Endothelial cell of umbilical vein (primary cell): ENCODE measurements at regions not wholly inside any gene's neighbourhood (a gene's known extent, or its start where the extent isn't known, plus 50 kb on each side); places are given as distances from the start of the nearest gene placed in this dataset.

Source experiments
- BruUV-seq: library from RNA; stranded (reverse); fragments of 400-500 nt; replicated peaks from 2 replicates; lab custom pipeline; 2021; lab: Mats Ljungman, UMichigan
- CTCF ChIA-PET: fragments of 300-600, 350-600 bp; sonication (Branson Sonifier 250); formaldehyde crosslinking; loops from one replicate; lab custom pipeline; 2021; ENCODE audit warnings: antibody characterized with exemption, inconsistent platforms; lab: Charles Lee
- POLR2A ChIA-PET: fragments of 300-600, 350-600 bp; sonication (Branson Sonifier 250); formaldehyde crosslinking; loops from one replicate; lab custom pipeline; 2021; ENCODE audit warnings: antibody characterized with exemption, inconsistent platforms; lab: Charles Lee
- DNase-seq: peaks from one replicate; pipeline ENCODE4 v3.0.0-alpha.2; 2011; ENCODE audit warnings: low read depth, low spot score
- FAIRE-seq: peaks from 2 replicates; lab custom pipeline; 2011; peaks lifted over from hg19 to GRCh38; lab: Jason Lieb, UNC
- H2AFZ ChIP-seq: 2 replicates; pipeline ENCODE4 v1.6.0; 2012; ENCODE audit warnings: low read depth, low read length, control low read depth, inconsistent platforms
- H3K27ac ChIP-seq: 2 replicates; pipeline ENCODE4 v1.5.1; 2011; ENCODE audit warnings: low read depth, mild to moderate bottlenecking, control low read depth, low read length, moderate library complexity; ENCODE audit not compliant: insufficient read depth
- H3K27me3 ChIP-seq, 2 experiments: 2 replicates each; pipeline versions ENCODE4 v1.6.0 to v1.6.1; 2011; ENCODE audit warnings: low read length in 2 of 2, mixed read lengths in 1 of 2; ENCODE audit not compliant: control insufficient read depth in 2 of 2, insufficient read depth in 2 of 2
- H3K36me3 ChIP-seq, 2 experiments: 2 replicates in 1 of 2; 3 replicates in 1 of 2; pipeline ENCODE4 v1.5.1; 2011; ENCODE audit warnings: low read length in 2 of 2, mild to moderate bottlenecking in 1 of 2, moderate library complexity in 1 of 2; ENCODE audit not compliant: control insufficient read depth in 2 of 2, insufficient read depth in 2 of 2; ENCODE audit errors: extremely low read depth in 1 of 2
- H3K4me1 ChIP-seq: 3 replicates; pipeline ENCODE4 v1.5.1; 2011; ENCODE audit warnings: mild to moderate bottlenecking, low read length; ENCODE audit not compliant: control insufficient read depth, insufficient read depth; ENCODE audit errors: extremely low read depth
- H3K4me2 ChIP-seq: 2 replicates; pipeline ENCODE4 v1.6.1; 2011; ENCODE audit warnings: low read length, control low read depth, mixed read lengths; ENCODE audit not compliant: insufficient read depth
- H3K4me3 ChIP-seq, 3 experiments: fragments of 200-600 bp in 1 of 3; sonication (generic), shearing (Covaris generic) in 1 of 3; replicated peaks in 1 of 3; 2 replicates each; pipeline ENCODE4 v1.5.1; 2011 to 2016; ENCODE audit warnings: control low read depth in 3 of 3, low read length in 3 of 3, mild to moderate bottlenecking in 2 of 3, inconsistent platforms in 1 of 3, low read depth in 1 of 3, moderate library complexity in 1 of 3; ENCODE audit not compliant: insufficient read depth in 1 of 3
- H3K79me2 ChIP-seq: 2 replicates; pipeline ENCODE4 v1.6.0; 2012; ENCODE audit warnings: low read length, inconsistent platforms; ENCODE audit not compliant: control insufficient read depth, insufficient read depth
- H3K9ac ChIP-seq: replicated peaks from 2 replicates; pipeline ENCODE3; 2011; ENCODE audit warnings: low read length, control low read depth; ENCODE audit not compliant: insufficient read depth; ENCODE audit errors: extremely low read depth
- H3K9me1 ChIP-seq: replicated peaks from 3 replicates; pipeline ENCODE4 v1.6.0; 2011; ENCODE audit warnings: mild to moderate bottlenecking, low read length; ENCODE audit not compliant: control insufficient read depth, insufficient read depth; ENCODE audit errors: extremely low read depth
- H3K9me3 ChIP-seq: replicated peaks from 2 replicates; pipeline ENCODE4 v1.5.1; 2012; ENCODE audit warnings: low read length, inconsistent platforms; ENCODE audit not compliant: control insufficient read depth, insufficient read depth
- H4K20me1 ChIP-seq: replicated peaks from 2 replicates; pipeline ENCODE3; 2011; ENCODE audit warnings: mild to moderate bottlenecking, low read length; ENCODE audit not compliant: control insufficient read depth, insufficient read depth; ENCODE audit errors: extremely low read depth
- CTCF ChIP-seq, 2 donors: IDR thresholded peaks; 1 replicate in 1 of 2; 2 replicates in 1 of 2; pipeline ENCODE4 v1.5.1; 2011; ENCODE audit warnings: low read length in 2 of 2, mild to moderate bottlenecking in 2 of 2, moderate library complexity in 2 of 2, control low read depth in 1 of 2, inconsistent platforms in 1 of 2, low read depth in 1 of 2; ENCODE audit not compliant: insufficient read depth in 1 of 2; ENCODE audit errors: extremely low read depth in 1 of 2
- EZH2 ChIP-seq: IDR thresholded peaks from 2 replicates; pipeline ENCODE4 v1.6.1; 2012; ENCODE audit warnings: borderline replicate concordance, low read depth, mild to moderate bottlenecking, moderate library complexity, low read length, inconsistent platforms; ENCODE audit not compliant: severe bottlenecking
- FOS ChIP-seq: IDR thresholded peaks from 2 replicates; pipeline ENCODE4 v1.6.1; 2011; ENCODE audit warnings: mild to moderate bottlenecking, low read length, moderate library complexity, borderline replicate concordance; ENCODE audit not compliant: insufficient read depth
- GATA2 ChIP-seq: IDR thresholded peaks from 2 replicates; pipeline ENCODE4 v1.7.0; 2011; ENCODE audit warnings: low read depth, mild to moderate bottlenecking, moderate library complexity, mixed read lengths, low read length; ENCODE audit not compliant: insufficient read length, insufficient read depth
- JUN ChIP-seq: IDR thresholded peaks from 2 replicates; pipeline ENCODE4 v1.6.1; 2011; ENCODE audit warnings: borderline replicate concordance, low read depth; ENCODE audit not compliant: insufficient read length, insufficient read depth
- MAX ChIP-seq: IDR thresholded peaks from 2 replicates; pipeline ENCODE4 v1.6.1; 2011; ENCODE audit not compliant: insufficient read depth, insufficient read length
- MYC ChIP-seq: IDR thresholded peaks from one replicate; pipeline ENCODE4 v1.6.1; 2011; ENCODE audit warnings: mild to moderate bottlenecking, low read depth, low read length
- POLR2A ChIP-seq: IDR thresholded peaks from 2 replicates; pipeline ENCODE4 v1.6.1; 2012; ENCODE audit warnings: low read depth, mild to moderate bottlenecking, control low read depth, low read length
- POLR2AphosphoS5 ChIP-seq: IDR thresholded peaks from 2 replicates; pipeline ENCODE4 v1.6.1; 2012; ENCODE audit warnings: low read depth, mild to moderate bottlenecking, control low read depth, low read length, moderate library complexity; ENCODE audit not compliant: insufficient read depth
- dilution Hi-C: fragments of 300-500 bp; cut with MboI; formaldehyde crosslinking; loops from one replicate; pipeline ENCODE4 v1.15.0; 2019; ENCODE audit warnings: low sequenced_read_pairs; ENCODE audit not compliant: extremely low pct_ligation_motif_present
- intact Hi-C: fragments of 100-400 bp; cut with micrococcal nuclease; formaldehyde crosslinking; loops from one replicate; pipeline ENCODE4 v1.10.0; 2022

DNA sequence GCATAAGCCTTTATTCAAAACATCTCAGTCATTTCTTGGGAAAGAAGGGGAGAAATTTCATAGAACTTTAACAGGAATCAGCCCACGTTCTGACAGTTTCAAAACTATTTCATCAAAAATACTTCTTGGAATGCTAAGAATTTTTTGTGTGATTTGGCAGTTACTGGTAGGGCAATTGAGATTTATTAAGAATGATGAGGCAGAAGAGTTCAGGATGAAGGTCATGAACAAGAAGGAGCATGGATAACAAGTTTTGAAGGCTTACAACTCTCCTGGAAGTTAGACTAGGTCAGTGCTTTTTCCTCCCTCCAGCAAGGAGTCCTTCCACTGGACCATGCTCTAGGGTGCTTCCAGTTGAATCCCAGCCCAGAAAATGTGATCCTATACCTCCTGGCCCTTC is 569.9 kb downstream of the ANKRD7 start:
- no peaks in the 10 kb centered on the region for H4K20me1 ChIP-seq
- H3K27me3 ChIP-seq = no peaks in the 10 kb centered on the region
- no peak overlapping the region for H2AFZ ChIP-seq
- no peak for FAIRE-seq
- H3K9me3 ChIP-seq = no peaks in the 10 kb centered on the region
- TF ChIP-seq MAX (no peak), POLR2A (no peak), EZH2 (no peak), FOS (no peak)
- CTCF ChIA-PET = no interaction called here
- DNase-seq = no peak
- H3K9me1 ChIP-seq = no peaks in the 10 kb centered on the region
- H3K9ac ChIP-seq = no peak overlapping the region
- no peaks in the 10 kb centered on the region for H3K36me3 ChIP-seq
- H3K4me1 ChIP-seq = no peaks in the 10 kb centered on the region
- BruUV-seq = no TSS peak
- H3K27ac ChIP-seq = no peak overlapping the region
- intact Hi-C loops = no loop called here
- POLR2A ChIA-PET = no interaction called here
- dilution Hi-C loops = no loop called here
- no peaks in the 10 kb centered on the region for H3K79me2 ChIP-seq
- H3K4me3 ChIP-seq = no peak overlapping the region
- H3K4me2 ChIP-seq = no peak overlapping the region

DNA sequence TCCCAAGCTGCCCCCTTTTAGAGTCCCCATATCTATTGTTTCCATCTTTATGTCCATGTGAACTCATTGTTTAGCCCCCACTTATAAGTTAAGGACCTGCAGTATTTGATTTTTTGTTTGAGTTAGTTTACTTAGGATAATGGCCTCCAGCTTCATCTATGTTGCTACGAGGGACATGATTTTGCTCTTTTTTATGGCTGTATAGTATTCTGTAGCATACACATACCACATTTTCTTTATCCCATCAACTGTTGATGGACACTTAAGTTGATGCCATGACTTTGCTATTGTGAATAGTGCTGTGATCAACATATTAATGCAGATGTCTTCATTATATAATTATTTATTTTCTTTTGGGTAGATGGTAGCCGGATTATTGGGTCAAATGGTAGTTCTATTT is 576.9 kb downstream of the ANKRD7 start:
- H4K20me1 ChIP-seq = no peaks in the 10 kb centered on the region
- H3K9ac ChIP-seq = no peak overlapping the region
- H3K36me3 ChIP-seq = no peaks in the 10 kb centered on the region
- no peak overlapping the region for H3K4me3 ChIP-seq
- TF ChIP-seq POLR2A = no peak
- no peak for TF ChIP-seq POLR2AphosphoS5
- TF ChIP-seq CTCF (IDR thresholded peaks at IDR 0.05; ENCODE audit: extremely low read depth in 1 of 2, insufficient read depth in 1 of 2, low read depth in 1 of 2, low read length in 2 of 2) = no peak
- TF ChIP-seq FOS = no peak
- no peak for TF ChIP-seq EZH2
- no peak for TF ChIP-seq GATA2
- no peak for TF ChIP-seq MYC
- no peak for TF ChIP-seq MAX
- no peak for TF ChIP-seq JUN
- POLR2A ChIA-PET = no interaction called here
- BruUV-seq = no TSS peak
- no peaks in the 10 kb centered on the region for H3K9me3 ChIP-seq
- DNase-seq = no peak
- no peaks in the 10 kb centered on the region for H3K9me1 ChIP-seq
- no peak overlapping the region for H2AFZ ChIP-seq
- intact Hi-C loops = no loop called here
- H3K4me1 ChIP-seq = no peaks in the 10 kb centered on the region
- no peaks in the 10 kb centered on the region for H3K27me3 ChIP-seq
- CTCF ChIA-PET = no interaction called here
- H3K4me2 ChIP-seq = no peak overlapping the region
- dilution Hi-C loops = no loop called here
- no peak for FAIRE-seq
- H3K79me2 ChIP-seq = no peaks in the 10 kb centered on the region
- no peak overlapping the region for H3K27ac ChIP-seq
